ENCODE measurements at regions not wholly inside any gene's neighbourhood (a gene's known extent, or its start where the extent isn't known, plus 50 kb on each side); places are given as distances from the start of the nearest gene placed in this dataset.

DNA sequence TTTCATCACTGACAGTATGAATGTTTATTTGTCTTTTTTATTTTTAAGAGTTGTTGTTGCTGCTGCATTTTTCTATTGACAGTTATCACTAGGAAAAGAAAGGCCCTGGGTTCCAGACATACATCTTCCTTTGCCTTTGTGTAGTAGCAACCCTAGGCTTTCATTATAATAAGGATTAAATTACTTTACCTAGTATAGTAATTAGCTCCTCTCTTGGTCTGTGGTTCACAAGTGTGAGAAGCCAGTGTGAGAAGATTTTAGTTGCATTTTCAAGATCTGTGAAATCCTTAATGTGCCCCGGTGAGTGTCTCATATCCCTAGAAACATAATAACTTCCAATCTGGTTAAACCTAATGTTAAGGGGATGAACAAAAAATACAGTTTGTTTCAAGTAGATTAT lies 799.3 kb upstream of the MAP3K7 start:
- no peak for TF ChIP-seq RAD21 (conservative IDR thresholded peaks at IDR 0.05 in 1 of 2, IDR thresholded peaks at IDR 0.05 in 1 of 2)
- TF ChIP-seq, protein P1, sequence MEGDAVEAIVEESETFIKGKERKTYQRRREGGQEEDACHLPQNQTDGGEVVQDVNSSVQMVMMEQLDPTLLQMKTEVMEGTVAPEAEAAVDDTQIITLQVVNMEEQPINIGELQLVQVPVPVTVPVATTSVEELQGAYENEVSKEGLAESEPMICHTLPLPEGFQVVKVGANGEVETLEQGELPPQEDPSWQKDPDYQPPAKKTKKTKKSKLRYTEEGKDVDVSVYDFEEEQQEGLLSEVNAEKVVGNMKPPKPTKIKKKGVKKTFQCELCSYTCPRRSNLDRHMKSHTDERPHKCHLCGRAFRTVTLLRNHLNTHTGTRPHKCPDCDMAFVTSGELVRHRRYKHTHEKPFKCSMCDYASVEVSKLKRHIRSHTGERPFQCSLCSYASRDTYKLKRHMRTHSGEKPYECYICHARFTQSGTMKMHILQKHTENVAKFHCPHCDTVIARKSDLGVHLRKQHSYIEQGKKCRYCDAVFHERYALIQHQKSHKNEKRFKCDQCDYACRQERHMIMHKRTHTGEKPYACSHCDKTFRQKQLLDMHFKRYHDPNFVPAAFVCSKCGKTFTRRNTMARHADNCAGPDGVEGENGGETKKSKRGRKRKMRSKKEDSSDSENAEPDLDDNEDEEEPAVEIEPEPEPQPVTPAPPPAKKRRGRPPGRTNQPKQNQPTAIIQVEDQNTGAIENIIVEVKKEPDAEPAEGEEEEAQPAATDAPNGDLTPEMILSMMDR (IDR thresholded peaks at IDR 0.05), result no peak
- no peak for TF ChIP-seq POLR2AphosphoS2 (conservative IDR thresholded peaks at IDR 0.05; ENCODE audit: low read length)
- TF ChIP-seq PHF8 (IDR thresholded peaks at IDR 0.05; ENCODE audit: borderline replicate concordance, low read depth), result no peak
- no peak for TF ChIP-seq JUNB (IDR thresholded peaks at IDR 0.05)
- TF ChIP-seq, protein P2, sequence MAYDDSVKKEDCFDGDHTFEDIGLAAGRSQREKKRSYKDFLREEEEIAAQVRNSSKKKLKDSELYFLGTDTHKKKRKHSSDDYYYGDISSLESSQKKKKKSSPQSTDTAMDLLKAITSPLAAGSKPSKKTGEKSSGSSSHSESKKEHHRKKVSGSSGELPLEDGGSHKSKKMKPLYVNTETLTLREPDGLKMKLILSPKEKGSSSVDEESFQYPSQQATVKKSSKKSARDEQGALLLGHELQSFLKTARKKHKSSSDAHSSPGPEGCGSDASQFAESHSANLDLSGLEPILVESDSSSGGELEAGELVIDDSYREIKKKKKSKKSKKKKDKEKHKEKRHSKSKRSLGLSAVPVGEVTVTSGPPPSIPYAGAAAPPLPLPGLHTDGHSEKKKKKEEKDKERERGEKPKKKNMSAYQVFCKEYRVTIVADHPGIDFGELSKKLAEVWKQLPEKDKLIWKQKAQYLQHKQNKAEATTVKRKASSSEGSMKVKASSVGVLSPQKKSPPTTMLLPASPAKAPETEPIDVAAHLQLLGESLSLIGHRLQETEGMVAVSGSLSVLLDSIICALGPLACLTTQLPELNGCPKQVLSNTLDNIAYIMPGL (CRISPR knock-in tag; IDR thresholded peaks at IDR 0.05; ENCODE audit: borderline replicate concordance), result no peak
- TF ChIP-seq POLR2A (IDR thresholded peaks at IDR 0.05; ENCODE audit: low read length), result no peak
- no peak for TF ChIP-seq CEBPB (IDR thresholded peaks at IDR 0.05)
- TF ChIP-seq, protein P3, sequence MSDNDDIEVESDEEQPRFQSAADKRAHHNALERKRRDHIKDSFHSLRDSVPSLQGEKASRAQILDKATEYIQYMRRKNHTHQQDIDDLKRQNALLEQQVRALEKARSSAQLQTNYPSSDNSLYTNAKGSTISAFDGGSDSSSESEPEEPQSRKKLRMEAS (IDR thresholded peaks at IDR 0.05), result no peak
- no peak for TF ChIP-seq JUN (IDR thresholded peaks at IDR 0.05)
- TF ChIP-seq EP300 (IDR thresholded peaks at IDR 0.05), result no peak
